PC-3 (cell line): ENCODE measurements at regions not wholly inside any gene's neighbourhood (a gene's known extent, or its start where the extent isn't known, plus 50 kb on each side); places are given as distances from the start of the nearest gene placed in this dataset.

Experiments used
- CTCF ChIP-seq: fragments of 300-600 bp; sonication (generic); conservative IDR thresholded peaks from 2 replicates; pipeline ENCODE4 v1.5.1; 2017; ENCODE audit warnings: antibody characterized with exemption, low read depth, mild to moderate bottlenecking, low read length
- EZH2 ChIP-seq: fragments of 300-600 bp; sonication (generic); IDR thresholded peaks from one replicate; pipeline ENCODE4 v1.6.1; 2017; ENCODE audit warnings: antibody characterized with exemption, mild to moderate bottlenecking, low read length; ENCODE audit not compliant: unreplicated experiment

DNA sequence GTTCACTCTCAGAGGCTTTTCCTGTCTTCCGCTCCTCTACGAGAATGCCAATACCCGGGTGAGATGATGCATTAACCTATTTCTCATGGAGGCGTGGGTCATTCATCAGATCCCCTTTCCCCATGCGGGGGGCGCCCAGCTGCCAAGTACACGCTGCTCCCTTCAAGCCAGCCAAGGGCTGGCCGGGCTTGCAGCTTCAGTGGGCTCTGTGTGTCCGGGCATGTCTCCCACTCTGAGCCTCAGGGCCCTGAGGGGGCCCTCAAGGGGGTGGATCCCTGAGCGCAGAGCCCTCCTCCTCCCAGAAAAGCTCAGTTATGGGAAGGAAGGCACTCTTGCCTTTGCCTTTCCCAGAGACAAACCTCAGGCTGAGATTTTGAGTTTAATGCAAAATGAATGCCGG, 431.8 kb upstream of the MYT1L start:
- no peak for TF ChIP-seq EZH2
- TF ChIP-seq CTCF, result no peak
